ENCODE measurements at regions not wholly inside any gene's neighbourhood (a gene's known extent, or its start where the extent isn't known, plus 50 kb on each side); places are given as distances from the start of the nearest gene placed in this dataset.
A peak's percentile ranks its signal among the peaks of the same experiment; 100 is the strongest.

- peak in 1 of 2 donors; percentile 85 for DNase-seq
- H3K4me3 ChIP-seq: peak overlapping the region in 3 of 4 donors; percentile 31 to 51 (median 50)
- H3K36me3 ChIP-seq: no peaks in the 10 kb centered on the region
- ATAC-seq (ENCODE audit: low FRiP score in 2 of 2): peak in 1 of 2 donors; percentile 37
- H3K4me1 ChIP-seq: peaks cover 9 to 28% (median 21%) of the 10 kb centered on the region in 4 donors
- peak overlapping the region in 3 of 4 donors; percentile 37 to 71 (median 58) for H3K27ac ChIP-seq
- 24 to 37% methylated on average over 40 to 67 of the region's 72 CpGs for WGBS, 2 donors
- TF ChIP-seq POLR2A (IDR thresholded peaks at IDR 0.05): no peak
- peak in 2 of 6 experiments; percentile 4 to 29 for TF ChIP-seq CTCF (IDR thresholded peaks at IDR 0.05)
- H3K9me3 ChIP-seq: no peaks in the 10 kb centered on the region
- peaks cover 0 to 8% (median 6%) of the 10 kb centered on the region in 4 donors for H3K27me3 ChIP-seq
These were observed 152.0 kb downstream of the ERCC6L2 start for GRCh38 chr9:96027251-96028131.

- no peak for DNase-seq
- H3K27ac ChIP-seq: peak overlapping the region in 1 of 4 donors; percentile 58
- H3K4me1 ChIP-seq: peaks cover 16 to 36% (median 28%) of the 10 kb centered on the region in 4 donors
- no peak for TF ChIP-seq POLR2AphosphoS5 (IDR thresholded peaks at IDR 0.05)
- no peak for TF ChIP-seq CTCF (IDR thresholded peaks at IDR 0.05)
- TF ChIP-seq POLR2A (IDR thresholded peaks at IDR 0.05): no peak
- no peak for TF ChIP-seq EP300 (IDR thresholded peaks at IDR 0.05)
- 93 to 95% methylated on average over 5 of the region's 5 CpGs for WGBS, 2 donors
- no peaks in the 10 kb centered on the region for H3K9me3 ChIP-seq
- H3K27me3 ChIP-seq: peaks cover 0 to 16% (median 7%) of the 10 kb centered on the region in 4 donors
- no peak for ATAC-seq (ENCODE audit: low FRiP score in 2 of 2)
- no peaks in the 10 kb centered on the region for H3K36me3 ChIP-seq
- H3K4me3 ChIP-seq: peak overlapping the region in 3 of 4 donors; percentile 31 to 51 (median 50)
These were observed 151.2 kb downstream of the ERCC6L2 start for GRCh38 chr9:96026655-96027213.

GRCh38 chr9:96025995-96026602, 150.6 kb downstream of the ERCC6L2 start:
- H3K36me3 ChIP-seq: no peaks in the 10 kb centered on the region
- ATAC-seq (ENCODE audit: low FRiP score in 2 of 2) (no peak), DNase-seq (peak in 1 of 2 donors; percentile 88)
- 70 to 94% methylated on average over 9 to 28 of the region's 36 CpGs for WGBS, 2 donors
- no peak overlapping the region for H3K27ac ChIP-seq
- H3K27me3 ChIP-seq: peaks cover 0 to 22% (median 10%) of the 10 kb centered on the region in 4 donors
- TF ChIP-seq POLR2AphosphoS5 (IDR thresholded peaks at IDR 0.05) (no peak), CTCF (IDR thresholded peaks at IDR 0.05) (peak in 1 of 6 experiments; percentile 15), POLR2A (IDR thresholded peaks at IDR 0.05) (no peak)
- H3K4me1 ChIP-seq: peaks cover 21 to 36% (median 31%) of the 10 kb centered on the region in 4 donors
- H3K4me3 ChIP-seq: no peak overlapping the region
- no peaks in the 10 kb centered on the region for H3K9me3 ChIP-seq

- H3K4me1 ChIP-seq: peaks cover 32 to 45% (median 40%) of the 10 kb centered on the region in 4 donors
- TF ChIP-seq POLR2A (IDR thresholded peaks at IDR 0.05) (no peak), POLR2AphosphoS5 (IDR thresholded peaks at IDR 0.05) (no peak), CTCF (IDR thresholded peaks at IDR 0.05) (no peak), EP300 (IDR thresholded peaks at IDR 0.05) (no peak)
- H3K4me3 ChIP-seq: no peak overlapping the region
- peak overlapping the region in 1 of 4 donors; percentile 86 for H3K27ac ChIP-seq
- ATAC-seq (ENCODE audit: low FRiP score in 2 of 2): no peak
- 81 to 84% methylated on average over 5 of the region's 5 CpGs for WGBS, 2 donors
- H3K36me3 ChIP-seq: no peaks in the 10 kb centered on the region
- no peak for DNase-seq
- no peaks in the 10 kb centered on the region for H3K9me3 ChIP-seq
- peaks cover 0 to 26% (median 12%) of the 10 kb centered on the region in 4 donors for H3K27me3 ChIP-seq
These were observed 148.0 kb downstream of the ERCC6L2 start for GRCh38 chr9:96023486-96023885.
